Mesodermal cell (in vitro differentiated cells): ENCODE measurements at regions not wholly inside any gene's neighbourhood (a gene's known extent, or its start where the extent isn't known, plus 50 kb on each side); places are given as distances from the start of the nearest gene placed in this dataset.
A peak's percentile ranks its signal among the peaks of the same experiment; 100 is the strongest.

Source experiments
- H3K27ac ChIP-seq: 2 replicates; pipeline ENCODE4 v1.7.0; 2013; ENCODE audit warnings: mild to moderate bottlenecking, low read depth, low read length, moderate library complexity; ENCODE audit not compliant: severe bottlenecking
- H3K36me3 ChIP-seq: 2 replicates; pipeline ENCODE4 v1.7.1; 2013; ENCODE audit warnings: mild to moderate bottlenecking, low read length, moderate library complexity; ENCODE audit not compliant: control insufficient read depth, insufficient read depth
- H3K4me1 ChIP-seq: one replicate; pipeline ENCODE4 v1.7.1; 2013; ENCODE audit warnings: mild to moderate bottlenecking, low read length; ENCODE audit not compliant: insufficient read depth, control insufficient read depth, poor library complexity, severe bottlenecking
- H3K4me3 ChIP-seq: 2 replicates; pipeline ENCODE4 v1.7.0; 2013; ENCODE audit warnings: low read length, control low read depth, mild to moderate bottlenecking; ENCODE audit not compliant: insufficient read depth, poor library complexity, severe bottlenecking; ENCODE audit errors: extremely low read depth
- H3K9me3 ChIP-seq: 2 replicates; pipeline ENCODE4 v1.7.1; 2013; ENCODE audit warnings: mild to moderate bottlenecking, low read length, moderate library complexity; ENCODE audit not compliant: control insufficient read depth
- WGBS, 2 experiments: methylation state at CpG; one replicate each; pipeline ENCODE4 v1.1.5; 2013; ENCODE audit warnings: missing lambda C conversion rate in 2 of 2; ENCODE audit not compliant: insufficient coverage in 2 of 2; 5-methylcytosine and 5-hydroxymethylcytosine counted together

- no peak overlapping the region for H3K27ac ChIP-seq
- H3K9me3 ChIP-seq, result no peaks in the 10 kb centered on the region
- peaks cover 15% of the 10 kb centered on the region for H3K4me1 ChIP-seq
- WGBS, 2 experiments, result 97 to 100% methylated on average over 2 to 3 of the region's 4 CpGs
- H3K4me3 ChIP-seq, result no peak overlapping the region
- peaks cover 40% of the 10 kb centered on the region for H3K36me3 ChIP-seq
Measured at GRCh38 chr3:141418751-141419150, 50.4 kb downstream of the ZBTB38 start.

- WGBS, 2 experiments, result 93 to 98% methylated on average over 5 of the region's 5 CpGs
- H3K36me3 ChIP-seq, result peaks cover 38% of the 10 kb centered on the region
- H3K27ac ChIP-seq, result no peak overlapping the region
- peaks cover 6% of the 10 kb centered on the region for H3K4me1 ChIP-seq
- no peak overlapping the region for H3K4me3 ChIP-seq
- H3K9me3 ChIP-seq, result no peaks in the 10 kb centered on the region
Measured at GRCh38 chr3:141419946-141420345, 51.6 kb downstream of the ZBTB38 start.

- WGBS, 2 experiments, result 100% methylated on average over 2 of the region's 2 CpGs
- H3K4me3 ChIP-seq, result no peak overlapping the region
- H3K9me3 ChIP-seq, result no peaks in the 10 kb centered on the region
- peaks cover 11% of the 10 kb centered on the region for H3K4me1 ChIP-seq
- peaks cover 29% of the 10 kb centered on the region for H3K36me3 ChIP-seq
- H3K27ac ChIP-seq, result peak overlapping the region; percentile 67
Measured at GRCh38 chr3:141421186-141421585, 52.9 kb downstream of the ZBTB38 start.

GRCh38 chr3:141421639-141422319 lies 53.5 kb downstream of the ZBTB38 start:
- 81 to 84% methylated on average over 2 to 5 of the region's 5 CpGs for WGBS, 2 experiments
- Histone ChIP-seq H3K9me3 (no peaks in the 10 kb centered on the region), H3K27ac (peak overlapping the region; percentile 67), H3K4me1 (peaks cover 16% of the 10 kb centered on the region), H3K4me3 (no peak overlapping the region), H3K36me3 (peaks cover 25% of the 10 kb centered on the region)

- WGBS, 2 experiments, result 85 to 96% methylated on average over 4 to 5 of the region's 6 CpGs
- Histone ChIP-seq H3K4me3 (no peak overlapping the region), H3K9me3 (no peaks in the 10 kb centered on the region), H3K36me3 (peaks cover 27% of the 10 kb centered on the region), H3K4me1 (peaks cover 16% of the 10 kb centered on the region), H3K27ac (no peak overlapping the region)
Measured at GRCh38 chr3:141422961-141423582, 54.8 kb downstream of the ZBTB38 start.

GRCh38 chr3:141425523-141426233 lies 57.4 kb downstream of the ZBTB38 start:
- no peak overlapping the region for H3K27ac ChIP-seq
- no peaks in the 10 kb centered on the region for H3K9me3 ChIP-seq
- peaks cover 37% of the 10 kb centered on the region for H3K36me3 ChIP-seq
- peaks cover 16% of the 10 kb centered on the region for H3K4me1 ChIP-seq
- no peak overlapping the region for H3K4me3 ChIP-seq
- 86 to 96% methylated on average over 5 to 6 of the region's 6 CpGs for WGBS, 2 experiments

GRCh38 chr3:141426404-141427034 lies 58.2 kb downstream of the ZBTB38 start:
- Histone ChIP-seq H3K9me3 (no peaks in the 10 kb centered on the region), H3K27ac (peak overlapping the region; percentile 23), H3K4me3 (no peak overlapping the region), H3K36me3 (peaks cover 40% of the 10 kb centered on the region), H3K4me1 (peaks cover 16% of the 10 kb centered on the region)
- WGBS, 2 experiments, result 58 to 100% methylated on average over 1 to 3 of the region's 9 CpGs

GRCh38 chr3:141427764-141428163 lies 59.1 kb upstream of the RASA2 start:
- peaks cover 10% of the 10 kb centered on the region for H3K4me1 ChIP-seq
- peaks cover 44% of the 10 kb centered on the region for H3K36me3 ChIP-seq
- H3K9me3 ChIP-seq, result no peaks in the 10 kb centered on the region
- WGBS, 2 experiments, result 87 to 94% methylated on average over 4 of the region's 4 CpGs
- no peak overlapping the region for H3K27ac ChIP-seq
- no peak overlapping the region for H3K4me3 ChIP-seq

- 92 to 95% methylated on average over 15 to 18 of the region's 18 CpGs for WGBS, 2 experiments
Measured at GRCh38 chr3:141429371-141430035, 57.3 kb upstream of the RASA2 start.

GRCh38 chr3:141430316-141430715 lies 56.5 kb upstream of the RASA2 start:
- no peak overlapping the region for H3K4me3 ChIP-seq
- peaks cover 10% of the 10 kb centered on the region for H3K4me1 ChIP-seq
- no peaks in the 10 kb centered on the region for H3K9me3 ChIP-seq
- H3K27ac ChIP-seq, result no peak overlapping the region
- peaks cover 44% of the 10 kb centered on the region for H3K36me3 ChIP-seq
- 98 to 100% methylated on average over 5 to 6 of the region's 6 CpGs for WGBS, 2 experiments

More at GRCh38 chr3:141429371-141430035, 57.3 kb upstream of the RASA2 start:
- H3K27ac ChIP-seq, result no peak overlapping the region
- no peak overlapping the region for H3K4me3 ChIP-seq
- H3K36me3 ChIP-seq, result peaks cover 42% of the 10 kb centered on the region
- peaks cover 10% of the 10 kb centered on the region for H3K4me1 ChIP-seq
- no peaks in the 10 kb centered on the region for H3K9me3 ChIP-seq
